ENCODE measurements at regions not wholly inside any gene's neighbourhood (a gene's known extent, or its start where the extent isn't known, plus 50 kb on each side); places are given as distances from the start of the nearest gene placed in this dataset.

GRCh38 chr22:49258107-49259010 lies 569.3 kb downstream of the BRD1 start:
- no peak for ATAC-seq
- BruUV-seq (replicated peaks): no TSS peak

More at GRCh38 chr22:49258107-49259010, 569.3 kb downstream of the BRD1 start:
- no peaks in the 10 kb centered on the region for H3K36me3 ChIP-seq (ENCODE audit: control insufficient read depth in 1 of 2, insufficient read depth in 2 of 2, low read length in 2 of 2)
- ChIA-PET RAD21 (ENCODE audit: low non-redundant PET in 1 of 2, low total read pairs in 2 of 2, uncharacterized antibody in 2 of 2, unreplicated experiment in 2 of 2) (no interaction called here), POLR2A (no interaction called here), CTCF (no interaction called here)
- H3K27me3 ChIP-seq (ENCODE audit: insufficient read depth, low read length): peaks cover 17% of the 10 kb centered on the region
- no peak overlapping the region for H3K27ac ChIP-seq (ENCODE audit: low read depth, low read length)
- TF ChIP-seq RAD21 (IDR thresholded peaks at IDR 0.05; ENCODE audit: low read depth) (no peak), EZH2 (IDR thresholded peaks at IDR 0.05) (no peak), YY1 (IDR thresholded peaks at IDR 0.05; ENCODE audit: extremely low read depth, insufficient replicate concordance, low read depth, low read length) (no peak), ELF1 (IDR thresholded peaks at IDR 0.05; ENCODE audit: borderline replicate concordance, low read depth) (no peak), MAX (IDR thresholded peaks at IDR 0.05) (no peak), EGR1 (IDR thresholded peaks at IDR 0.05; ENCODE audit: low read depth) (no peak), POLR2AphosphoS5 (IDR thresholded peaks at IDR 0.05; ENCODE audit: low read depth, low read length) (no peak), SP1 (IDR thresholded peaks at IDR 0.05; ENCODE audit: low read depth) (no peak), ATF3 (IDR thresholded peaks at IDR 0.05) (no peak), SRF (IDR thresholded peaks at IDR 0.05; ENCODE audit: low read depth) (no peak), EZH2phosphoT487 (IDR thresholded peaks at IDR 0.05; ENCODE audit: borderline replicate concordance) (no peak), JUND (IDR thresholded peaks at IDR 0.05) (no peak), CTCF (IDR thresholded peaks at IDR 0.05 in 2 of 3, conservative IDR thresholded peaks at IDR 0.05 in 1 of 3; ENCODE audit: borderline replicate concordance in 1 of 3, insufficient read depth in 1 of 3, low read depth in 2 of 3, low read length in 2 of 3) (no peak), CEBPB (IDR thresholded peaks at IDR 0.05; ENCODE audit: low read depth) (no peak), SIN3A (IDR thresholded peaks at IDR 0.05; ENCODE audit: low read depth) (no peak), ZNF274 (IDR thresholded peaks at IDR 0.05; ENCODE audit: low read depth, low read length) (no peak), POLR2A (IDR thresholded peaks at IDR 0.05; ENCODE audit: borderline replicate concordance, extremely low read depth, insufficient read depth, insufficient read length) (no peak)
- no peaks in the 10 kb centered on the region for H3K9me3 ChIP-seq (ENCODE audit: control insufficient read depth in 1 of 2, insufficient read depth in 1 of 2, low read depth in 1 of 2, low read length in 2 of 2)
- no peak overlapping the region for H3K4me2 ChIP-seq (ENCODE audit: low read length)
- H2AFZ ChIP-seq (ENCODE audit: low read depth, low read length, poor library complexity, severe bottlenecking): no peak overlapping the region
- no peak overlapping the region for H3K4me3 ChIP-seq (replicated peaks in 1 of 2; ENCODE audit: low read depth in 1 of 2, low read length in 2 of 2)
- no peak for DNase-seq (ENCODE audit: low read depth, low spot score)
- no peak overlapping the region for H3K9ac ChIP-seq (ENCODE audit: low read length)
- intact Hi-C loops (cut with micrococcal nuclease): no loop called here
- H3K9me2 ChIP-seq (ENCODE audit: insufficient read depth): no peaks in the 10 kb centered on the region
- peaks cover 2 to 9% of the 10 kb centered on the region in 2 experiments; a peak in 1 of 4 replicates for H3K4me1 ChIP-seq (ENCODE audit: control insufficient read depth in 1 of 2, insufficient read depth in 2 of 2, low read length in 2 of 2)
- H3K79me2 ChIP-seq (ENCODE audit: insufficient read depth, low read length): no peaks in the 10 kb centered on the region
- no peaks in the 10 kb centered on the region for H4K20me1 ChIP-seq (ENCODE audit: insufficient read depth)
